K562 (cell line): ENCODE measurements at regions not wholly inside any gene's neighbourhood (a gene's known extent, or its start where the extent isn't known, plus 50 kb on each side); places are given as distances from the start of the nearest gene placed in this dataset.

Experiments used
- ATAC-seq: fragments of 200-7000 bp; cut with Tn5 transposase; 3 replicates; pipeline ENCODE4 v1.9.1; 2020; ENCODE audit warnings: moderate library complexity
- BruUV-seq: library from RNA; stranded (reverse); fragments of 400-500 nt; replicated peaks from 2 replicates; lab custom pipeline; 2021; lab: Mats Ljungman, UMichigan
- CTCF ChIA-PET: fragments of 300-600 bp; formaldehyde crosslinking; extraction: SDS; loops from one replicate; lab custom pipeline; 2021; ENCODE audit warnings: low intra/inter-chr PET ratio; lab: Yijun Ruan, JAX
- POLR2A ChIA-PET: fragments of 300-600, 350-650 bp; sonication (Branson Sonifier 250); formaldehyde crosslinking; extraction: SDS; loops from one replicate; lab custom pipeline; 2021; ENCODE audit warnings: antibody characterized with exemption, inconsistent platforms; lab: Yijun Ruan, JAX
- DNase-seq, 4 experiments: peaks; one replicate each; pipeline versions ENCODE4 v3.0.0 to v3.0.0-alpha.2; 2011 to 2018; ENCODE audit warnings: low spot score in 3 of 4, mixed read lengths in 3 of 4; ENCODE audit errors: extremely low read depth in 1 of 4
- FAIRE-seq: peaks from 2 replicates; lab custom pipeline; 2011; peaks lifted over from hg19 to GRCh38; lab: Jason Lieb, UNC
- H2AFZ ChIP-seq: 2 replicates; pipeline ENCODE4 v1.6.0; 2011; ENCODE audit warnings: low read depth, low read length, control low read depth, inconsistent platforms
- H3K27ac ChIP-seq: fragments of 200-600 bp; 3 replicates; pipeline ENCODE4 v1.8.0; 2011; ENCODE audit warnings: low read depth, mild to moderate bottlenecking, control low read depth, inconsistent platforms, low read length, moderate library complexity, mixed read lengths; ENCODE audit errors: extremely low read depth
- H3K27me3 ChIP-seq, 2 experiments: fragments of 300-600 bp in 1 of 2; 2 replicates in 1 of 2; 3 replicates in 1 of 2; pipeline versions ENCODE4 v1.6.0 to v1.8.0; 2011; ENCODE audit warnings: inconsistent platforms in 2 of 2, low read length in 2 of 2, mild to moderate bottlenecking in 1 of 2, mixed read lengths in 1 of 2, moderate library complexity in 1 of 2; ENCODE audit not compliant: control insufficient read depth in 2 of 2, insufficient read depth in 2 of 2
- H3K36me3 ChIP-seq: fragments of 300-600 bp; 3 replicates; pipeline ENCODE4 v1.8.0; 2011; ENCODE audit warnings: mild to moderate bottlenecking, low read length, inconsistent platforms; ENCODE audit not compliant: control insufficient read depth, insufficient read depth
- H3K4me1 ChIP-seq, 2 experiments: fragments of 200-600 bp in 1 of 2; replicated peaks in 1 of 2; 2 replicates in 1 of 2; 3 replicates in 1 of 2; pipeline versions ENCODE4 v1.5.1 to v1.8.0; 2011; ENCODE audit warnings: inconsistent platforms in 2 of 2, low read length in 2 of 2, mild to moderate bottlenecking in 1 of 2, mixed read lengths in 1 of 2, moderate library complexity in 1 of 2; ENCODE audit not compliant: control insufficient read depth in 2 of 2, insufficient read depth in 2 of 2
- H3K4me2 ChIP-seq: 2 replicates; pipeline ENCODE4 v1.6.1; 2011; ENCODE audit warnings: low read length, control low read depth, inconsistent platforms, mixed read lengths; ENCODE audit not compliant: insufficient read depth
- H3K4me3 ChIP-seq: fragments of 200-600 bp; sonication (generic), shearing (Covaris generic); 2 replicates; pipeline ENCODE4 v1.5.1; 2016; ENCODE audit warnings: control low read depth, inconsistent platforms
- H3K79me2 ChIP-seq: fragments of 200-600 bp; 3 replicates; pipeline ENCODE4 v1.8.0; 2011; ENCODE audit warnings: low read length, inconsistent platforms; ENCODE audit not compliant: control insufficient read depth, insufficient read depth
- H3K9ac ChIP-seq, 2 experiments: 2 replicates each; pipeline versions ENCODE4 v1.6.0 to v1.6.1; 2011; ENCODE audit warnings: low read depth in 2 of 2, low read length in 2 of 2, control low read depth in 1 of 2, inconsistent platforms in 1 of 2, mild to moderate bottlenecking in 1 of 2, mixed read lengths in 1 of 2; ENCODE audit not compliant: insufficient read depth in 1 of 2
- H3K9me1 ChIP-seq: one replicate; pipeline ENCODE4 v1.6.0; 2011; ENCODE audit warnings: inconsistent platforms, mild to moderate bottlenecking, low read length, moderate library complexity; ENCODE audit not compliant: control insufficient read depth, insufficient read depth
- H3K9me3 ChIP-seq: replicated peaks from 2 replicates; pipeline ENCODE4 v1.5.1; 2011; ENCODE audit warnings: low read depth, low read length, inconsistent platforms; ENCODE audit not compliant: control insufficient read depth, insufficient read depth
- H4K20me1 ChIP-seq: replicated peaks from 2 replicates; pipeline ENCODE4 v1.6.1; 2011; ENCODE audit warnings: low read length, inconsistent platforms, mixed read lengths; ENCODE audit not compliant: control insufficient read depth, insufficient read depth
- EWSR1 ChIP-seq: fragments of 450-650 bp; IDR thresholded peaks from 2 replicates; pipeline ENCODE4 v1.6.1; 2018; ENCODE audit warnings: borderline replicate concordance, mild to moderate bottlenecking, low read depth, moderate library complexity; ENCODE audit not compliant: partially characterized antibody
- HOXB6 ChIP-seq: fragments of 250-450 bp; sonication (Bioruptor Pico); IDR thresholded peaks from 2 replicates; pipeline ENCODE4 v1.5.1; 2022; ENCODE audit warnings: mild to moderate bottlenecking, borderline replicate concordance
- SP1 ChIP-seq: sonication (generic); formaldehyde crosslinking; IDR thresholded peaks from 2 replicates; pipeline ENCODE4 v1.8.1; 2022; ENCODE audit warnings: mild to moderate bottlenecking, missing genetic modification reagents
- WGBS: fragments of 100-300 bp; shearing (Covaris generic); methylation state at CpG from one replicate; pipeline ENCODE4 v1.1.6; 2016; ENCODE audit warnings: low coverage, mixed read lengths; ENCODE audit not compliant: insufficient coverage; ENCODE audit errors: missing lambda C conversion rate; 5-methylcytosine and 5-hydroxymethylcytosine counted together
- in situ Hi-C: fragments of 300-500 bp; cut with MboI; formaldehyde crosslinking; loops from 4 replicates; pipeline ENCODE4 v1.15.0; 2018; ENCODE audit warnings: inconsistent platforms, mixed read lengths
- intact Hi-C: fragments of 100-400 bp; cut with micrococcal nuclease; formaldehyde crosslinking; loops from 2 replicates; pipeline ENCODE4 v1.14.2; 2022
- TF ChIP-seq, protein P1 (sequence below), 2 experiments: fragments of 450-650 bp; IDR thresholded peaks; 2 replicates each; pipeline ENCODE4 v1.6.1; 2018; ENCODE audit warnings: mild to moderate bottlenecking in 2 of 2, low read depth in 1 of 2; ENCODE audit not compliant: partially characterized antibody in 2 of 2
- TF ChIP-seq, protein P2 (sequence below): fragments of 250-450 bp; sonication (Bioruptor Pico); IDR thresholded peaks from 2 replicates; pipeline ENCODE4 v1.5.0; 2021; ENCODE audit warnings: mild to moderate bottlenecking, borderline replicate concordance

DNA sequence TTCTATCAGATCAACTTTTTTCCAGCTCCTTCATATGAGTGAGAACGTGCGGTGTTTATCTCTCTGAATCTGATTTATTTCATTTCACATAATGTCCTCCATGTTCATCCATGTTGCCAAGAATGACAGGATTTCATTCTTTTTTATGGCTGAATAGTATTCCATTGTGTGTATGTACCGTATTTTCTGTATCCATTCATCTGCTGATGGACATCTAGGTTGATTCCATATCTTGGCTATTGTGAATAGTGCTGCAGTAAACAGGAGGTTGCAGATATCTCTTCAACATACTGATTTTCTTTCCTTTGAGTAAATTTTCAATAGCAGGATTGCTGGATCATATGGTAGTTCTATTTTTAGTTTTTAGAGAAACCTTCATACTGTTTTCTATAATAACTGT, 388.5 kb downstream of the DCDC2C start:
- CTCF ChIA-PET: no interaction called here
- no peak overlapping the region for H3K4me2 ChIP-seq
- H3K79me2 ChIP-seq: no peaks in the 10 kb centered on the region
- no peak overlapping the region for H3K9ac ChIP-seq
- no peak for TF ChIP-seq HOXB6
- no peak for TF ChIP-seq EWSR1
- TF ChIP-seq, protein P1, sequence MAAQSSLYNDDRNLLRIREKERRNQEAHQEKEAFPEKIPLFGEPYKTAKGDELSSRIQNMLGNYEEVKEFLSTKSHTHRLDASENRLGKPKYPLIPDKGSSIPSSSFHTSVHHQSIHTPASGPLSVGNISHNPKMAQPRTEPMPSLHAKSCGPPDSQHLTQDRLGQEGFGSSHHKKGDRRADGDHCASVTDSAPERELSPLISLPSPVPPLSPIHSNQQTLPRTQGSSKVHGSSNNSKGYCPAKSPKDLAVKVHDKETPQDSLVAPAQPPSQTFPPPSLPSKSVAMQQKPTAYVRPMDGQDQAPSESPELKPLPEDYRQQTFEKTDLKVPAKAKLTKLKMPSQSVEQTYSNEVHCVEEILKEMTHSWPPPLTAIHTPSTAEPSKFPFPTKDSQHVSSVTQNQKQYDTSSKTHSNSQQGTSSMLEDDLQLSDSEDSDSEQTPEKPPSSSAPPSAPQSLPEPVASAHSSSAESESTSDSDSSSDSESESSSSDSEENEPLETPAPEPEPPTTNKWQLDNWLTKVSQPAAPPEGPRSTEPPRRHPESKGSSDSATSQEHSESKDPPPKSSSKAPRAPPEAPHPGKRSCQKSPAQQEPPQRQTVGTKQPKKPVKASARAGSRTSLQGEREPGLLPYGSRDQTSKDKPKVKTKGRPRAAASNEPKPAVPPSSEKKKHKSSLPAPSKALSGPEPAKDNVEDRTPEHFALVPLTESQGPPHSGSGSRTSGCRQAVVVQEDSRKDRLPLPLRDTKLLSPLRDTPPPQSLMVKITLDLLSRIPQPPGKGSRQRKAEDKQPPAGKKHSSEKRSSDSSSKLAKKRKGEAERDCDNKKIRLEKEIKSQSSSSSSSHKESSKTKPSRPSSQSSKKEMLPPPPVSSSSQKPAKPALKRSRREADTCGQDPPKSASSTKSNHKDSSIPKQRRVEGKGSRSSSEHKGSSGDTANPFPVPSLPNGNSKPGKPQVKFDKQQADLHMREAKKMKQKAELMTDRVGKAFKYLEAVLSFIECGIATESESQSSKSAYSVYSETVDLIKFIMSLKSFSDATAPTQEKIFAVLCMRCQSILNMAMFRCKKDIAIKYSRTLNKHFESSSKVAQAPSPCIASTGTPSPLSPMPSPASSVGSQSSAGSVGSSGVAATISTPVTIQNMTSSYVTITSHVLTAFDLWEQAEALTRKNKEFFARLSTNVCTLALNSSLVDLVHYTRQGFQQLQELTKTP (IDR thresholded peaks at IDR 0.05; ENCODE audit: low read depth in 1 of 2, partially characterized antibody in 2 of 2): no peak
- TF ChIP-seq, protein P2, sequence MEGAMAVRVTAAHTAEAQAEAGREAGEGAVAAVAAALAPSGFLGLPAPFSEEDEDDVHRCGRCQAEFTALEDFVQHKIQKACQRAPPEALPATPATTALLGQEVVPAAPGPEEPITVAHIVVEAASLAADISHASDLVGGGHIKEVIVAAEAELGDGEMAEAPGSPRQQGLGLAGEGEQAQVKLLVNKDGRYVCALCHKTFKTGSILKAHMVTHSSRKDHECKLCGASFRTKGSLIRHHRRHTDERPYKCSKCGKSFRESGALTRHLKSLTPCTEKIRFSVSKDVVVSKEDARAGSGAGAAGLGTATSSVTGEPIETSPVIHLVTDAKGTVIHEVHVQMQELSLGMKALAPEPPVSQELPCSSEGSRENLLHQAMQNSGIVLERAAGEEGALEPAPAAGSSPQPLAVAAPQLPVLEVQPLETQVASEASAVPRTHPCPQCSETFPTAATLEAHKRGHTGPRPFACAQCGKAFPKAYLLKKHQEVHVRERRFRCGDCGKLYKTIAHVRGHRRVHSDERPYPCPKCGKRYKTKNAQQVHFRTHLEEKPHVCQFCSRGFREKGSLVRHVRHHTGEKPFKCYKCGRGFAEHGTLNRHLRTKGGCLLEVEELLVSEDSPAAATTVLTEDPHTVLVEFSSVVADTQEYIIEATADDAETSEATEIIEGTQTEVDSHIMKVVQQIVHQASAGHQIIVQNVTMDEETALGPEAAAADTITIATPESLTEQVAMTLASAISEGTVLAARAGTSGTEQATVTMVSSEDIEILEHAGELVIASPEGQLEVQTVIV (CRISPR knock-in tag): no peak
- no peak for TF ChIP-seq SP1 (CRISPR knock-in tag)
- TF ChIP-seq, all 486 proteins: peak for 0
- no peaks in the 10 kb centered on the region for H3K27me3 ChIP-seq
- no peak overlapping the region for H2AFZ ChIP-seq
- no peaks in the 10 kb centered on the region for H3K4me1 ChIP-seq
- no peaks in the 10 kb centered on the region for H4K20me1 ChIP-seq
- no TSS peak for BruUV-seq
- no peak for DNase-seq
- H3K36me3 ChIP-seq: no peaks in the 10 kb centered on the region
- in situ Hi-C loops: no loop called here
- no peak overlapping the region for H3K27ac ChIP-seq
- no peaks in the 10 kb centered on the region for H3K9me1 ChIP-seq
- no peak for FAIRE-seq
- H3K4me3 ChIP-seq: no peak overlapping the region
- 0% methylated on average over 3 of the region's 3 CpGs for WGBS
- ATAC-seq: no peak
- POLR2A ChIA-PET: no interaction called here
- no peaks in the 10 kb centered on the region; the same call in 1 of the 2 replicates for H3K9me3 ChIP-seq
- intact Hi-C loops: no loop called here
